Erythroblast (primary cell): ENCODE measurements at regions not wholly inside any gene's neighbourhood (a gene's known extent, or its start where the extent isn't known, plus 50 kb on each side); places are given as distances from the start of the nearest gene placed in this dataset.
A peak's percentile ranks its signal among the peaks of the same experiment; 100 is the strongest.

ENCODE experiments used
- DNase-seq, 2 experiments: peaks; one replicate each; lab custom pipeline; 2025; lab: John Stamatoyannopoulos, UW
- GATA1 ChIP-seq: IDR thresholded peaks from 2 replicates; pipeline ENCODE4 v1.6.1; 2011; ENCODE audit warnings: low read depth, mild to moderate bottlenecking, control low read depth, low read length, moderate library complexity
- POLR2A ChIP-seq: IDR thresholded peaks from 2 replicates; pipeline ENCODE4 v1.6.1; 2011; ENCODE audit warnings: mild to moderate bottlenecking, low read length

GRCh38 chr1:116819081-116819480 is 64.9 kb downstream of the CD2 start:
- TF ChIP-seq POLR2A: no peak
- TF ChIP-seq GATA1: no peak
- DNase-seq: no peak

- TF ChIP-seq POLR2A: no peak
- no peak for TF ChIP-seq GATA1
- DNase-seq: no peak
Observed at GRCh38 chr1:116820369-116820768, 66.1 kb downstream of the CD2 start.

- TF ChIP-seq GATA1 (no peak), POLR2A (no peak)
- DNase-seq: no peak
Observed at GRCh38 chr1:116821763-116822162, 67.5 kb downstream of the CD2 start.

GRCh38 chr1:116824631-116825206 is 70.5 kb downstream of the CD2 start:
- no peak for DNase-seq
- TF ChIP-seq GATA1 (no peak), POLR2A (no peak)

- DNase-seq: no peak
- no peak for TF ChIP-seq GATA1
- no peak for TF ChIP-seq POLR2A
Observed at GRCh38 chr1:116825207-116825719, 71.0 kb downstream of the CD2 start.

GRCh38 chr1:116825720-116826438 is 71.6 kb downstream of the CD2 start:
- no peak for TF ChIP-seq GATA1
- TF ChIP-seq POLR2A: no peak
- no peak for DNase-seq

GRCh38 chr1:116826818-116827606 is 72.8 kb downstream of the CD2 start:
- no peak for TF ChIP-seq GATA1
- TF ChIP-seq POLR2A: no peak
- DNase-seq: peak in 1 of 2 experiments; percentile 34

GRCh38 chr1:116827607-116828105 is 73.4 kb downstream of the CD2 start:
- DNase-seq: no peak
- TF ChIP-seq POLR2A (no peak), GATA1 (no peak)

GRCh38 chr1:116832308-116832931 is 77.3 kb upstream of the PTGFRN start:
- no peak for DNase-seq
- TF ChIP-seq GATA1 (no peak), POLR2A (no peak)

GRCh38 chr1:116832932-116833578 is 76.7 kb upstream of the PTGFRN start:
- no peak for DNase-seq
- TF ChIP-seq GATA1: no peak
- TF ChIP-seq POLR2A: no peak

- peak in 1 of 2 experiments; percentile 17 for DNase-seq
- TF ChIP-seq POLR2A (no peak), GATA1 (no peak)
Observed at GRCh38 chr1:116833718-116834117, 76.0 kb upstream of the PTGFRN start.

GRCh38 chr1:116834595-116834994 is 75.1 kb upstream of the PTGFRN start:
- DNase-seq: no peak
- TF ChIP-seq POLR2A (no peak), GATA1 (no peak)

GRCh38 chr1:116835161-116835560 is 74.6 kb upstream of the PTGFRN start:
- DNase-seq: no peak
- TF ChIP-seq POLR2A (no peak), GATA1 (no peak)
